NB4 (cell line): ENCODE measurements at regions not wholly inside any gene's neighbourhood (a gene's known extent, or its start where the extent isn't known, plus 50 kb on each side); places are given as distances from the start of the nearest gene placed in this dataset.

Experiments
- DNase-seq: peaks from one replicate; pipeline ENCODE4 v3.0.0; 2010; ENCODE audit warnings: low read depth
- H3K4me3 ChIP-seq: one replicate; pipeline ENCODE4 v1.5.1; 2011; ENCODE audit warnings: mild to moderate bottlenecking, low read depth, low read length, moderate library complexity
- MYC ChIP-seq: IDR thresholded peaks from 2 replicates; pipeline ENCODE4 v1.6.1; 2011; ENCODE audit warnings: low read depth, low read length
- POLR2A ChIP-seq: IDR thresholded peaks from 2 replicates; pipeline ENCODE4 v1.6.1; 2011; ENCODE audit warnings: mild to moderate bottlenecking; ENCODE audit not compliant: insufficient read length; ENCODE audit errors: extremely low read depth
- TF ChIP-seq, protein P1 (sequence below): IDR thresholded peaks from one replicate; pipeline ENCODE4 v1.5.1; 2012; ENCODE audit warnings: low read depth, low read length
- TF ChIP-seq, protein P2 (sequence below): IDR thresholded peaks from 2 replicates; pipeline ENCODE4 v1.6.1; 2011; ENCODE audit warnings: low read depth, low read length

DNA sequence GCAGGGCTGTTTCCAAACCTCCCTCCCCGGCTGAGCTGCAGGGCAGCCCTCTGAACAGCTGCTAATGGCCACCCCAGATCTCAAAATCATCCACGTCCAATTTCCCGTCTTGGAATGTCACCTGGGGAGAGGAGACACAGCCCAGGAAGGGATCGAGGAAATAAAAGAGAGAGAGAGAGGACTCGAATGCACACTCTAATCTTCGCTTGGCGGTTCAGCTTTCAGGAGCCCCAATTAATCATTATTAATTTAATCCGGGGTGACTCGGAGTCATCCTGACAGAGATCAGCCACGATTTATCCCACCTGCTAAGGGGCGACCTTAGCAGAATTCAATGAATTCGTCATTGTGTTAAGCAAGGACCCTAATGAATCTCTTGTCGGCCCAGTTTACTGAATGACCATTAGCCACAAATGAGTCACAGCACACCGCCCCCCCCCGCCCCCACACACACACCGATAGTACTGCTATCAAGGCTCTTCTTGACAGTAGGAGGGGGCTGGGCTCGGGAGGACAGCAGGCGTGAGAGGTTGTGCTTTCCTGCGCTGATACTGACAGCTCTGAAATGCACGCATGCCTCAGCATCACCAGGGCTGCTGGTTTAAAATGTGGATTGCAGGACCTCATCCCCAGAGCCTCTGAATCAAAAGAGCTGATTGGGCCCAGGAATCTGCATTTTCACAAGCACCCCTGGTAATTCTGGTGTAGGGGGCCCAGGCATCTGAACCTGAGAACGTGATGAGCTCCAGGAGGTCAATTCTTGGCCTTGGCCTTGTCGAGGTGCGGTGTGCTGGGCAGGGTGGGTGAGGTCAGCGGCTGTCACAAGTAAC, 190.0 kb upstream of the CIBAR2 start:
- TF ChIP-seq, protein P1, sequence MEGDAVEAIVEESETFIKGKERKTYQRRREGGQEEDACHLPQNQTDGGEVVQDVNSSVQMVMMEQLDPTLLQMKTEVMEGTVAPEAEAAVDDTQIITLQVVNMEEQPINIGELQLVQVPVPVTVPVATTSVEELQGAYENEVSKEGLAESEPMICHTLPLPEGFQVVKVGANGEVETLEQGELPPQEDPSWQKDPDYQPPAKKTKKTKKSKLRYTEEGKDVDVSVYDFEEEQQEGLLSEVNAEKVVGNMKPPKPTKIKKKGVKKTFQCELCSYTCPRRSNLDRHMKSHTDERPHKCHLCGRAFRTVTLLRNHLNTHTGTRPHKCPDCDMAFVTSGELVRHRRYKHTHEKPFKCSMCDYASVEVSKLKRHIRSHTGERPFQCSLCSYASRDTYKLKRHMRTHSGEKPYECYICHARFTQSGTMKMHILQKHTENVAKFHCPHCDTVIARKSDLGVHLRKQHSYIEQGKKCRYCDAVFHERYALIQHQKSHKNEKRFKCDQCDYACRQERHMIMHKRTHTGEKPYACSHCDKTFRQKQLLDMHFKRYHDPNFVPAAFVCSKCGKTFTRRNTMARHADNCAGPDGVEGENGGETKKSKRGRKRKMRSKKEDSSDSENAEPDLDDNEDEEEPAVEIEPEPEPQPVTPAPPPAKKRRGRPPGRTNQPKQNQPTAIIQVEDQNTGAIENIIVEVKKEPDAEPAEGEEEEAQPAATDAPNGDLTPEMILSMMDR = no peak
- TF ChIP-seq MYC = no peak
- TF ChIP-seq, protein P2, sequence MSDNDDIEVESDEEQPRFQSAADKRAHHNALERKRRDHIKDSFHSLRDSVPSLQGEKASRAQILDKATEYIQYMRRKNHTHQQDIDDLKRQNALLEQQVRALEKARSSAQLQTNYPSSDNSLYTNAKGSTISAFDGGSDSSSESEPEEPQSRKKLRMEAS = no peak
- no peak for TF ChIP-seq POLR2A
- no peak overlapping the region for H3K4me3 ChIP-seq
- peak; percentile 67 for DNase-seq

DNA sequence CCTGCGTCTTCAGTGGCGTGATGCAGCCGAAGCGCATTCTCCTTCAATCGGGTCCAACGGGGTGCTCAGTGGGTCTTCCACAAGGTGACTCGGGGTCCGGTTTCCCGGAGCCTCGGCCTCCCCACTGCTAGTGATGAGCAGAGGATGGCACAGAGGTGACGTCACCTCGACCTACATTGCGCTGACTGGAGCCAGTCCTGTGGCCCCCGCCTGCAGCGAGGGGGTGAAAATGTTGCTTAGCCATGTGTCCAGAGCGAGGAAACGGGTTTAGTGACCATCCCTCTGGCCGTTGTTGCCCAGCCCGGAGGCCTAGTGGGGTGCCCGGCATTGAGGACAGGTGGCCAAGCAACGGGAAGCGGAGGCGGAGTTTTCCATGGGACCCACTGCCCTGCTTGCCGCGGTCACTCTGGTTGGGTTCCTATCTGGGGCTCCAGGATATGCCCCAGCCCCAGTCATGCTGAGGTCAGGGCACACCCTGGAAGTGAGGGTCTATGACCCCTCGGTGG, 190.6 kb upstream of the CIBAR2 start:
- no peak for DNase-seq
- TF ChIP-seq, protein P1 = no peak
- TF ChIP-seq, protein P2 = no peak
- TF ChIP-seq POLR2A (no peak), MYC (no peak)
- no peak overlapping the region for H3K4me3 ChIP-seq

DNA sequence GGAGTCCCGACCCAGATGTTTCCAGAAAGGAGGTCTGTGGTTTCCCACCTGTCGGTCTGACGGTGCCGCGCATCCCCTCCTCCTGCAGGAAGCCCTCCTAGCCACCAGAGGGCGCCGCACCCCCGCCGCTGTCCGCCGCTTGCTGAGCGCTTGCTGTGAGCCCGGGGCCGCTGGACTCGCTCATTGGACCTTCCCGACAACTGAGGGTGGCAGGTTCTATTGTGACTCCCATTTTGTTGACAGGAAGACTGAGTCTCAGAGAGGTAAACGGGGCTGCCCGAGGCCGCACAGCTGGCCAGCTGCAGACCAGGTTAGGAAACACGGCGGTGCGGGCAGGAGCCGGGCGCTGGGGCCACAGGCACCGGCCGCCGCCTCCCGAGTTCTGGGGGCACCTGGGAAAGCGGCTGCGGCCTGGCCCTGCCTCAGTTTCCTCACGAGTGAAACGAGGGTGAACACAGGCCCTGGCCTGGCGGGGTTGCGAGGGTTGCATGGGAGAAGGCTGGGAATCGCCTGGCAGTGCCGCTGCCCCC, 191.1 kb upstream of the CIBAR2 start:
- DNase-seq = peak; percentile 69
- H3K4me3 ChIP-seq = no peak overlapping the region

DNA sequence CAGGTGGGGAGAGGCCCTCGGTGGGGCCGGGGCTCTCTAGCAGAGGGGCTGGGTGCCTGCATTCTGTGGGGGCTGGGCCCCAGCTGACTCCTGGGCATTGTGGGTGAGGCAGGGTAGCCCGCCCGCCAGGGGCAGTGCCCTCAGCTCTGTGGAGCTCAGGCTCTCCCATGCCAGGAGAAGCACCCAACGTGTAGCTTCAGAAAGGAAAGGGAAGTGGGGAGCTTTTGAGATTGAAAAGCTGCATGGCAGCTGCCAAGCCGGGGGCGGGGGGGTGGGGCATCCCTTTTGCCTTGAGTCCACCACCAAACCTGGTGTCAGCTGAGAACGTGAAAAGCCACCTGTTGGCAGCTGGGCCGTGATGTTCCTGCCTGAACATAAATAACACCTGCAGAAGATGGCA, 192.1 kb upstream of the CIBAR2 start:
- TF ChIP-seq, protein P1 = no peak
- TF ChIP-seq, protein P2 = no peak
- TF ChIP-seq MYC (no peak), POLR2A (no peak)
- no peak overlapping the region for H3K4me3 ChIP-seq
- DNase-seq = no peak

More for the DNA sequence above, 191.1 kb upstream of the CIBAR2 start:
- no peak for TF ChIP-seq MYC
- TF ChIP-seq, protein P1 = peak; percentile 85

DNA sequence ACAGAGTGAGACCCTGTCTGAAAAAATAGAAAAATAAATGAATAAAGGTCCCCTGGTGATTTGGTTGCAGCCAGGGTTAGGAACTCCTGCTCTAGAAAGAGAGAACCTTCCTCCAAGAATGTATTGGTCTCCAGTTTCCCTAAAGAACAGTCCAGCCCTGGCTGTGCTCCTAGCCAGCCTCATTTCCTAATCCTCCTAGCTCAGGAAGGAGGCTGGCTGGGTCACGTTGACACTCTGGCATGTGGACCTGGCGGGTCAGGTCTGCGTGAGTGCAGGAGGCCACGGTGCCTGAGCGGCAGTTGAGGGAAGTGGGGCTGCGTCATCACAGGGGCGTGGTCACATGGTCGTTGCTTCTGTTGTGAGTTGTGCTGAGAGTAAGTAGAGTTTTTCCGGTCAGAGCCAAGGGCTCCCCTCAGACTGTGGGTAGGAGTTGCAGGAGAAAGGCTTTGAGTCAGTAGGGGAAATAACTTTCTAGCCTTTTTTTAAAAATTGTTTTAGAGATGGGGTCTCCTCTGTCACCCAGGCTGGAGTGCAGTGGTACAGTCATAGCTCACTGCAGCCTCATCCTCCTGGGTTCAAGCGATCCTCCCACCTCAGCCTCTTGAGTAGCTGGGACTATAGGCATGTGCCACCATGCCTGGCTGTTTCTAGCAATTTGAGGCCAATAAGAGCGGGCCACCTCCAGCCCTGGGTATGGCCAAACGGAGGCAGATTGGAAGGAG, 194.0 kb upstream of the CIBAR2 start:
- TF ChIP-seq POLR2A = peak; percentile 48
- TF ChIP-seq, protein P2 = peak; percentile 96
- peak; percentile 66; the same call in 1 of the 2 replicates for TF ChIP-seq MYC
- TF ChIP-seq, protein P1 = no peak
- H3K4me3 ChIP-seq = no peak overlapping the region
- DNase-seq = peak; percentile 92
